Mucosa of descending colon (tissue), 3 donors: ENCODE measurements at regions not wholly inside any gene's neighbourhood (a gene's known extent, or its start where the extent isn't known, plus 50 kb on each side); places are given as distances from the start of the nearest gene placed in this dataset.

Experiments used
- ATAC-seq: fragments of 200-7000 bp; cut with Tn5 transposase; one replicate; pipeline ENCODE4 v1.9.1; 2020; ENCODE audit warnings: mild to moderate bottlenecking, moderate library complexity
- DNase-seq, 3 donors: peaks; one replicate each; pipeline ENCODE4 v3.0.0-alpha.2; 2020
- H3K36me3 ChIP-seq: fragments of 200-600 bp; one replicate; pipeline ENCODE4 v1.8.0; 2021; ENCODE audit warnings: low read depth, mild to moderate bottlenecking
- H3K4me1 ChIP-seq: fragments of 200-600 bp; one replicate; pipeline ENCODE4 v1.8.0; 2021; ENCODE audit warnings: low read depth, mild to moderate bottlenecking
- H3K4me3 ChIP-seq: fragments of 200-600 bp; one replicate; pipeline ENCODE4 v1.8.0; 2021; ENCODE audit warnings: mild to moderate bottlenecking
- H3K9me3 ChIP-seq: fragments of 200-600 bp; one replicate; pipeline ENCODE4 v1.8.0; 2021; ENCODE audit warnings: mild to moderate bottlenecking
- intact Hi-C, 2 donors: fragments of 100-400 bp; cut with DNase I in 1 of 2; cut with micrococcal nuclease in 1 of 2; formaldehyde crosslinking; loops; one replicate each; pipeline versions ENCODE4 v1.11.0 to v1.11.1; 2022; cut with DNase I, micrococcal nuclease
- TF ChIP-seq, protein P1 (sequence below): fragments of 200-600 bp; IDR thresholded peaks from one replicate; pipeline ENCODE4 v1.8.0; 2022; ENCODE audit warnings: antibody characterized with exemption, mild to moderate bottlenecking
- donor health status: DM: no; HTN: no; CAD: no; lungs with moderate emphysema.
- donor health status: DM: no; HTN: no; CAD: no.
- donor health status: DM: no; HTN: yes; CAD: no.

DNA sequence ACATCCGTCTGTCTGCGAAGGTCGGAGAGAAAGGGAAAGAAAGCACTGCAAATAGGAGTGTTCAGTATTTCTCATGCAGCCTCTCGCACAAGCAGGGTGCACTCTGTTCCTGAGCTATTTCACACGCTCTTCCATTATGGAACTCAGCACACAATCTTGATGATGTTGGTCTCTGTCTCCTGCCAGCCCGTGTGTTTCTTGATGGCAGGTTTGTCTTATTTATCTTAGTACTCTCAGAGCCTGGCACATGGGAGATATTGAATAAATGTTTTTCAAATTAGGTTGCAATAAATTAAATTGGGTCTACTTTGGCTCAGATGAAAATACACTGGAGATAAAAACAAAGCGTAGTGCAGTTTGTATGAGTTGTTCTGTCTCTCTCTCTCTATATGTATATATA, 134.9 kb upstream of the ETS2 start:
- TF ChIP-seq, protein P1, sequence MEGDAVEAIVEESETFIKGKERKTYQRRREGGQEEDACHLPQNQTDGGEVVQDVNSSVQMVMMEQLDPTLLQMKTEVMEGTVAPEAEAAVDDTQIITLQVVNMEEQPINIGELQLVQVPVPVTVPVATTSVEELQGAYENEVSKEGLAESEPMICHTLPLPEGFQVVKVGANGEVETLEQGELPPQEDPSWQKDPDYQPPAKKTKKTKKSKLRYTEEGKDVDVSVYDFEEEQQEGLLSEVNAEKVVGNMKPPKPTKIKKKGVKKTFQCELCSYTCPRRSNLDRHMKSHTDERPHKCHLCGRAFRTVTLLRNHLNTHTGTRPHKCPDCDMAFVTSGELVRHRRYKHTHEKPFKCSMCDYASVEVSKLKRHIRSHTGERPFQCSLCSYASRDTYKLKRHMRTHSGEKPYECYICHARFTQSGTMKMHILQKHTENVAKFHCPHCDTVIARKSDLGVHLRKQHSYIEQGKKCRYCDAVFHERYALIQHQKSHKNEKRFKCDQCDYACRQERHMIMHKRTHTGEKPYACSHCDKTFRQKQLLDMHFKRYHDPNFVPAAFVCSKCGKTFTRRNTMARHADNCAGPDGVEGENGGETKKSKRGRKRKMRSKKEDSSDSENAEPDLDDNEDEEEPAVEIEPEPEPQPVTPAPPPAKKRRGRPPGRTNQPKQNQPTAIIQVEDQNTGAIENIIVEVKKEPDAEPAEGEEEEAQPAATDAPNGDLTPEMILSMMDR, result no peak
- ATAC-seq, result no peak
- intact Hi-C loops, result no loop called here

GRCh38 chr21:38671773-38672172, 134.0 kb upstream of the ETS2 start:
- Histone ChIP-seq H3K4me3 (no peak overlapping the region), H3K4me1 (peaks cover 3% of the 10 kb centered on the region), H3K9me3 (no peaks in the 10 kb centered on the region), H3K36me3 (no peaks in the 10 kb centered on the region)
- no peak for DNase-seq
- intact Hi-C loops, result no loop called here
- TF ChIP-seq, protein P1, result no peak
- no peak for ATAC-seq

More for the DNA sequence above, 134.9 kb upstream of the ETS2 start:
- no peak for DNase-seq
- no peaks in the 10 kb centered on the region for H3K36me3 ChIP-seq
- H3K4me1 ChIP-seq, result peaks cover 3% of the 10 kb centered on the region
- no peak overlapping the region for H3K4me3 ChIP-seq
- no peaks in the 10 kb centered on the region for H3K9me3 ChIP-seq

- no peaks in the 10 kb centered on the region for H3K9me3 ChIP-seq
- DNase-seq (no peak), ATAC-seq (no peak)
- H3K4me3 ChIP-seq, result no peak overlapping the region
- intact Hi-C loops, result no loop called here
- no peaks in the 10 kb centered on the region for H3K4me1 ChIP-seq
- H3K36me3 ChIP-seq, result no peaks in the 10 kb centered on the region
- TF ChIP-seq, protein P1, result no peak
Measured at GRCh38 chr21:38675182-38675824, 130.4 kb upstream of the ETS2 start.

DNA sequence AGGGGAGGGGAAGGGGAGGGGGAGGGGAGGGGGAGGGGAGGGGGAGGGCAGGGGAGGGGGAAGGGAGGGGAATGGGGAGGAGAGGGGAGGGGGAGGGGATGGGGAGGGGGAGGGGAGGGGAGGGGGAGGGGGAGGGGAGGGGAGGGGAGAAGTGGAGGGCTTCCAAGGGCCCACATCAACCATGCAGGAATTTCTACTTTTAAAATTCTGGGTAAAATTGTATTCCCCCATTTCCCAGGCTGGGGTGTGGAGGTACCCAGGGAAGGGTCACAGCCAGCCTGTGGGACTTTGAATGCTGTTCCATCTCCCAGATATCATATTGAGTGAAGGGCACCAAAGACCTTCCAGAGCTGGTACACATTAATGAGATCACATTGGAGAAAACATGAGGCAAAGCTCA, 126.9 kb upstream of the ETS2 start:
- no peak for ATAC-seq
- H3K9me3 ChIP-seq, result no peaks in the 10 kb centered on the region
- no peak overlapping the region for H3K4me3 ChIP-seq
- TF ChIP-seq, protein P1, result no peak
- H3K4me1 ChIP-seq, result no peaks in the 10 kb centered on the region
- intact Hi-C loops, result no loop called here
- no peak for DNase-seq
- H3K36me3 ChIP-seq, result no peaks in the 10 kb centered on the region

DNA sequence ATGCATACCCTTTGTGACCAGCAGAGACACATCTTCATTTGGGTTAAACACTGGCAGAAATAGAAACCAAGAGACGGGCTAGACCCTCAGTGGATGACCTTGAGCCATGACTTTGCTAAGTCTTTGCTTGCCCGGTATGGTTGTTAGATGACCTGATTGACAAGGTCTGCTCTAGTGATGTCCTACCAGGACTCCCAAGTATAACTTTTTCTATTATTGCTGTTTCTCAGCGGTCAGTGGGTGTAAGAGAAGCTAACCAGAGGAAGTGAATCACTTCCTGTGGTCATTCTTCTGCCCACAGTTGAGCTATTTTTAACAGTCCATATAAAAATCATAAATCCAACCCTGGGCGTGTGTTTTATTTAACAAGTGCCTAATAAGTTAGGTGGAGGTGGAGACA, 126.2 kb upstream of the ETS2 start:
- ATAC-seq, result no peak
- Histone ChIP-seq H3K36me3 (no peaks in the 10 kb centered on the region), H3K4me3 (no peak overlapping the region), H3K9me3 (no peaks in the 10 kb centered on the region), H3K4me1 (no peaks in the 10 kb centered on the region)
- intact Hi-C loops, result no loop called here
- TF ChIP-seq, protein P1, result no peak
- DNase-seq, result no peak

GRCh38 chr21:38680401-38680800, 125.3 kb upstream of the ETS2 start:
- TF ChIP-seq, protein P1, result no peak
- H3K9me3 ChIP-seq, result no peaks in the 10 kb centered on the region
- no peak for ATAC-seq
- H3K4me3 ChIP-seq, result no peak overlapping the region
- no peak for DNase-seq
- intact Hi-C loops, result no loop called here
- no peaks in the 10 kb centered on the region for H3K4me1 ChIP-seq
- no peaks in the 10 kb centered on the region for H3K36me3 ChIP-seq
